ENCODE measurements at regions not wholly inside any gene's neighbourhood (a gene's known extent, or its start where the extent isn't known, plus 50 kb on each side); places are given as distances from the start of the nearest gene placed in this dataset.

- Histone ChIP-seq H3K36me3 (replicated peaks in 1 of 2; ENCODE audit: control insufficient read depth in 1 of 2, insufficient read depth in 2 of 2, low read length in 1 of 2) (no peaks in the 10 kb centered on the region), H3K79me2 (ENCODE audit: insufficient read depth) (no peaks in the 10 kb centered on the region), H3K27me3 (ENCODE audit: insufficient read depth) (no peaks in the 10 kb centered on the region), H2AFZ (ENCODE audit: low read depth) (no peak overlapping the region), H3K4me3 (ENCODE audit: low read depth in 2 of 2, low read length in 1 of 2) (no peak overlapping the region), H3K4me2 (no peak overlapping the region), H3K27ac (ENCODE audit: low read depth in 2 of 2, low read length in 1 of 2) (no peak overlapping the region), H3K9me2 (no peaks in the 10 kb centered on the region), H3K9ac (no peak overlapping the region), H3K9me3 (no peaks in the 10 kb centered on the region; the same call in 1 of the 2 replicates), H4K20me1 (ENCODE audit: insufficient read depth) (no peaks in the 10 kb centered on the region), H3K4me1 (ENCODE audit: control insufficient read depth in 1 of 2, insufficient read depth in 2 of 2, low read depth in 1 of 2, low read length in 1 of 2) (peaks cover 0 to 31% of the 10 kb centered on the region in 2 experiments; a peak in 2 of 4 replicates), H3F3A (replicated peaks; ENCODE audit: insufficient read depth) (no peaks in the 10 kb centered on the region)
- WGBS (ENCODE audit: low lambda C conversion rate), result 65% methylated on average over 14 of the region's 14 CpGs
- peak; percentile 63 for DNase-seq
- CTCF ChIA-PET, result interaction anchor here (0.7 to 1.2 kb wide), 3 partner anchors 12 to 105 kb away, joined by 3 to 5 read pairs (median 3); no protein-coding TSS in a partner anchor
- POLR2A ChIA-PET, result no interaction called here
- TF ChIP-seq NFIC (IDR thresholded peaks at IDR 0.05; ENCODE audit: borderline replicate concordance), result no peak
- TF ChIP-seq USF2 (IDR thresholded peaks at IDR 0.05; ENCODE audit: borderline replicate concordance, low read depth, low read length), result no peak
- TF ChIP-seq RXRA (IDR thresholded peaks at IDR 0.05; ENCODE audit: borderline replicate concordance, low read depth), result no peak
- TF ChIP-seq FOXM1 (IDR thresholded peaks at IDR 0.05; ENCODE audit: low read depth), result no peak
- no peak for TF ChIP-seq ELF1 (IDR thresholded peaks at IDR 0.05)
- TF ChIP-seq FOSL2 (IDR thresholded peaks at IDR 0.05; ENCODE audit: borderline replicate concordance, low read depth), result no peak
- TF ChIP-seq TAF1 (IDR thresholded peaks at IDR 0.05; ENCODE audit: borderline replicate concordance, low read depth, low read length), result no peak
- TF ChIP-seq JUND (IDR thresholded peaks at IDR 0.05), result no peak
- TF ChIP-seq USF1 (IDR thresholded peaks at IDR 0.05; ENCODE audit: borderline replicate concordance, low read depth), result no peak
- no peak for TF ChIP-seq EP300 (IDR thresholded peaks at IDR 0.05; ENCODE audit: borderline replicate concordance in 1 of 2, low read depth in 1 of 2, low read length in 1 of 2)
- no peak for TF ChIP-seq RFX5 (IDR thresholded peaks at IDR 0.05; ENCODE audit: low read length)
- no peak for TF ChIP-seq SMC3 (IDR thresholded peaks at IDR 0.05; ENCODE audit: low read depth, low read length)
- TF ChIP-seq RCOR1 (IDR thresholded peaks at IDR 0.05; ENCODE audit: low read length), result no peak
- no peak for TF ChIP-seq SIN3A (IDR thresholded peaks at IDR 0.05; ENCODE audit: borderline replicate concordance, low read depth, low read length)
- no peak for TF ChIP-seq MXI1 (IDR thresholded peaks at IDR 0.05; ENCODE audit: low read depth, low read length)
- TF ChIP-seq, protein P1, sequence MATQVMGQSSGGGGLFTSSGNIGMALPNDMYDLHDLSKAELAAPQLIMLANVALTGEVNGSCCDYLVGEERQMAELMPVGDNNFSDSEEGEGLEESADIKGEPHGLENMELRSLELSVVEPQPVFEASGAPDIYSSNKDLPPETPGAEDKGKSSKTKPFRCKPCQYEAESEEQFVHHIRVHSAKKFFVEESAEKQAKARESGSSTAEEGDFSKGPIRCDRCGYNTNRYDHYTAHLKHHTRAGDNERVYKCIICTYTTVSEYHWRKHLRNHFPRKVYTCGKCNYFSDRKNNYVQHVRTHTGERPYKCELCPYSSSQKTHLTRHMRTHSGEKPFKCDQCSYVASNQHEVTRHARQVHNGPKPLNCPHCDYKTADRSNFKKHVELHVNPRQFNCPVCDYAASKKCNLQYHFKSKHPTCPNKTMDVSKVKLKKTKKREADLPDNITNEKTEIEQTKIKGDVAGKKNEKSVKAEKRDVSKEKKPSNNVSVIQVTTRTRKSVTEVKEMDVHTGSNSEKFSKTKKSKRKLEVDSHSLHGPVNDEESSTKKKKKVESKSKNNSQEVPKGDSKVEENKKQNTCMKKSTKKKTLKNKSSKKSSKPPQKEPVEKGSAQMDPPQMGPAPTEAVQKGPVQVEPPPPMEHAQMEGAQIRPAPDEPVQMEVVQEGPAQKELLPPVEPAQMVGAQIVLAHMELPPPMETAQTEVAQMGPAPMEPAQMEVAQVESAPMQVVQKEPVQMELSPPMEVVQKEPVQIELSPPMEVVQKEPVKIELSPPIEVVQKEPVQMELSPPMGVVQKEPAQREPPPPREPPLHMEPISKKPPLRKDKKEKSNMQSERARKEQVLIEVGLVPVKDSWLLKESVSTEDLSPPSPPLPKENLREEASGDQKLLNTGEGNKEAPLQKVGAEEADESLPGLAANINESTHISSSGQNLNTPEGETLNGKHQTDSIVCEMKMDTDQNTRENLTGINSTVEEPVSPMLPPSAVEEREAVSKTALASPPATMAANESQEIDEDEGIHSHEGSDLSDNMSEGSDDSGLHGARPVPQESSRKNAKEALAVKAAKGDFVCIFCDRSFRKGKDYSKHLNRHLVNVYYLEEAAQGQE (IDR thresholded peaks at IDR 0.05; ENCODE audit: low read depth, low read length), result no peak
- TF ChIP-seq CHD2 (IDR thresholded peaks at IDR 0.05; ENCODE audit: low read length, partially characterized antibody), result no peak
These were observed 90.3 kb upstream of the SNTG2 start for GRCh38 chr2:860259-860855.
